ENCODE measurements at regions not wholly inside any gene's neighbourhood (a gene's known extent, or its start where the extent isn't known, plus 50 kb on each side); places are given as distances from the start of the nearest gene placed in this dataset.
A peak's percentile ranks its signal among the peaks of the same experiment; 100 is the strongest.

- DNase-seq (ENCODE audit: low read depth): no peak
- TF ChIP-seq, protein P1, sequence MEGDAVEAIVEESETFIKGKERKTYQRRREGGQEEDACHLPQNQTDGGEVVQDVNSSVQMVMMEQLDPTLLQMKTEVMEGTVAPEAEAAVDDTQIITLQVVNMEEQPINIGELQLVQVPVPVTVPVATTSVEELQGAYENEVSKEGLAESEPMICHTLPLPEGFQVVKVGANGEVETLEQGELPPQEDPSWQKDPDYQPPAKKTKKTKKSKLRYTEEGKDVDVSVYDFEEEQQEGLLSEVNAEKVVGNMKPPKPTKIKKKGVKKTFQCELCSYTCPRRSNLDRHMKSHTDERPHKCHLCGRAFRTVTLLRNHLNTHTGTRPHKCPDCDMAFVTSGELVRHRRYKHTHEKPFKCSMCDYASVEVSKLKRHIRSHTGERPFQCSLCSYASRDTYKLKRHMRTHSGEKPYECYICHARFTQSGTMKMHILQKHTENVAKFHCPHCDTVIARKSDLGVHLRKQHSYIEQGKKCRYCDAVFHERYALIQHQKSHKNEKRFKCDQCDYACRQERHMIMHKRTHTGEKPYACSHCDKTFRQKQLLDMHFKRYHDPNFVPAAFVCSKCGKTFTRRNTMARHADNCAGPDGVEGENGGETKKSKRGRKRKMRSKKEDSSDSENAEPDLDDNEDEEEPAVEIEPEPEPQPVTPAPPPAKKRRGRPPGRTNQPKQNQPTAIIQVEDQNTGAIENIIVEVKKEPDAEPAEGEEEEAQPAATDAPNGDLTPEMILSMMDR (IDR thresholded peaks at IDR 0.05; ENCODE audit: insufficient read depth, low read depth, low read length, missing control alignments): no peak
- H3K4me3 ChIP-seq (ENCODE audit: low read length): no peak overlapping the region
Observed at GRCh38 chr10:124298891-124299290, 119.8 kb downstream of the OAT start.

- DNase-seq (ENCODE audit: low read depth): no peak
- TF ChIP-seq, protein P1 (IDR thresholded peaks at IDR 0.05; ENCODE audit: insufficient read depth, low read depth, low read length, missing control alignments): no peak
- no peak overlapping the region for H3K4me3 ChIP-seq (ENCODE audit: low read length)
Observed at GRCh38 chr10:124296813-124297788, 121.6 kb downstream of the OAT start.

GRCh38 chr10:124296121-124296812 lies 122.5 kb downstream of the OAT start:
- H3K4me3 ChIP-seq (ENCODE audit: low read length): no peak overlapping the region
- no peak for DNase-seq (ENCODE audit: low read depth)
- TF ChIP-seq, protein P1 (IDR thresholded peaks at IDR 0.05; ENCODE audit: insufficient read depth, low read depth, low read length, missing control alignments): no peak

DNA sequence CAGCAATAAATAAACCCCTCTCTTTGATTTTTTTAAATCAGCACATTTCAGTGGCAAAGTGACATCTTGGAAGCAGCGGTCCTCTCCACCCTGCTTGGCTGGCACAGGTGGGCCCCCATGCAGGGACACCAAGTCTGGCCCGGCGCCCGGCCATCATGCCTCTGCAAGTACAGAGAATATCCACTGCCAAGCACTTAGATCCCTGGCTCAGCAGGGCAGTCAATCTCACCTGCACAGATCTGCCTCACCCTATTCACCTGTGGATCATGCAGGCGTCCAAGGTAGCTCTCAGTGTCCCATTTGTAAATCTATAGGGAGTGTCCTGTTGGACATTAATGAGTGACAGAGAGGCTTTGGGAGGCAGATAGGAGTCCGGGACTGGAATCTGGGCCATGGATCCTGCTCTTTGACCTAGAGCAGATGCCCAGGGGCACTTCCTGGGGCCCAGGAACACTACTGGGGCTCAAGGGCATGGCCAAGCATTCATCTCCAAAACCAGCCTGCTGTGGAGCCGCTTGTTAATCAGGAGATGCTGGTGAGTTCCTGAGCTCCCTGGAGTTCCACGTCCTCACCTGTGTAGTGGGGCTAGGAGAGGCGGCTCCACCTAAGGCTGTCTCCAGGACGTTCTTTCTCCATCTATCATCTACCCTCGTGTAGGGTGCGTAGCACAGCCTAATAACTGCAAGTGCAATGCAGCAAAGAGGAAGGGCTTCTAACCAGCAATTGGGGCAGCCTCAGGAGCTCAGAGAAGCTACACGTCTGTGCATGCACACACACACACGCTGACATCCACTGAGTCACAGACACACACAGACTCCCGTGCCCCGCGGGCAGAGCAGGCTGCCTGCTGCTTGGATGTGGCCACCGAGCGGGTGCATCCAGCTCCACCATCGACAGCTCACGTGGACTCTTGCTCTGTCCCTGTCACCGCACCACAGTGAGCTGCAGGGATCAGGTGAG lies 123.6 kb downstream of the OAT start:
- peak; percentile 94 for DNase-seq (ENCODE audit: low read depth)
- H3K4me3 ChIP-seq (ENCODE audit: low read length): no peak overlapping the region
- TF ChIP-seq, protein P1 (IDR thresholded peaks at IDR 0.05; ENCODE audit: insufficient read depth, low read depth, low read length, missing control alignments): no peak

DNA sequence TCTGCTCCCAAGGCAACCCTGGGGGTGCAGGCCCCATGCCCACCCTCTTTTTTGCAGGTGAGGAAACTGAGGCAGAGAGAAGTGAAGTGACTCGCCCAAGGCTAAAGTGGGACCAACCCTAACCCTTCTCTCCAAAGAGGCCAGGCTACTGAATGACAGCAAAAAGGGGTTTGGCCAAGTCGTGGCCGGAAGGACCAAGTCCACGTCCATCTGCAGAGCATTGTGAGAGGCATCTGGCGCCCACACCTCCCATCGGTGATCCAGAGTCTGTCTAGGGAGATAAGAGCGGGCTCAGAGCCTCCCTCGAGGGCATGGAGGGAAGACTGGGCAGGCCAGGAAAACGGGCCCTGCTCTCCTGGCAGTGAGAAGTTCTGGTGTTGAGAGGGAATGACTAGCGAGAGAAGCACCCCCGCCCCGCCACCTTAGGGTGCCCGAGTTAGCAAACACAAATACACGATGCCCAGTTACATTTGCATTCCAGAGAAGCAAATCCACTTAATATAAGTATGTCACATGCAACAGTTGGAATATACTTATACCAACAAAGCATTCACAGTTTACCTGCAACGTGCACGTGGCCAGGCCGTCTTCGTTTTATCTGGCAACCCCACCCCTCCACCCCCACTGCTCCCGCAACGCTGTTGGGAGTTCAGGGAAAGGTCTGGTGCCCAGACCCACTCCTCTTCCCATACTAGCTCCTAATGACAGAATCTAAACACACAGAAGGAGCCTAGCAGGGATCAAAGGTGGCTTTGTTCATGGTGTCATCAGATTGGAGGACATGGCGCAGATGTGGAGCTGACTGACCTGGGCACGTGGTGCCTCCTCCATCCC lies 124.9 kb downstream of the OAT start:
- no peak for DNase-seq (ENCODE audit: low read depth)
- TF ChIP-seq, protein P1 (IDR thresholded peaks at IDR 0.05; ENCODE audit: insufficient read depth, low read depth, low read length, missing control alignments): no peak

More for the DNA sequence above, 124.9 kb downstream of the OAT start:
- H3K4me3 ChIP-seq (ENCODE audit: low read length): no peak overlapping the region
